CD4-positive, alpha-beta memory T cell (primary cell): ENCODE measurements at regions not wholly inside any gene's neighbourhood (a gene's known extent, or its start where the extent isn't known, plus 50 kb on each side); places are given as distances from the start of the nearest gene placed in this dataset.

Experiments
- CTCF ChIA-PET: fragments of 350-600 bp; sonication (Branson Sonifier 250); formaldehyde crosslinking; loops from one replicate; lab custom pipeline; 2021; ENCODE audit warnings: inconsistent platforms; ENCODE audit not compliant: partially characterized antibody; lab: Charles Lee
- POLR2A ChIA-PET: fragments of 350-600 bp; sonication (Branson Sonifier 250); formaldehyde crosslinking; loops from one replicate; lab custom pipeline; 2021; ENCODE audit not compliant: partially characterized antibody; lab: Charles Lee
- DNase-seq, 5 donors: peaks; one replicate each; pipeline versions ENCODE4 v3.0.0 to v3.0.0-alpha.2; 2020 to 2022; ENCODE audit warnings: mixed read lengths in 1 of 5
- H3K27ac ChIP-seq: one replicate; pipeline ENCODE4 v1.7.0; 2013; ENCODE audit warnings: low read depth, low read length
- H3K27me3 ChIP-seq: 2 replicates; pipeline ENCODE4 v1.7.0; 2013; ENCODE audit warnings: mild to moderate bottlenecking, low read length, moderate library complexity; ENCODE audit not compliant: insufficient read depth
- H3K36me3 ChIP-seq: 2 replicates; pipeline ENCODE4 v1.7.0; 2013; ENCODE audit warnings: mild to moderate bottlenecking, low read length, moderate library complexity; ENCODE audit not compliant: insufficient read depth
- H3K4me1 ChIP-seq: 2 replicates; pipeline ENCODE4 v1.7.0; 2013; ENCODE audit warnings: mild to moderate bottlenecking, low read length, moderate library complexity; ENCODE audit not compliant: insufficient read depth
- H3K4me3 ChIP-seq, 2 donors: one replicate each; pipeline ENCODE4 v1.7.0; 2013; ENCODE audit warnings: low read length in 2 of 2, mild to moderate bottlenecking in 1 of 2
- H3K9me3 ChIP-seq, 2 donors: one replicate each; pipeline ENCODE4 v1.7.0; 2013; ENCODE audit warnings: low read length in 2 of 2, control low read depth in 1 of 2; ENCODE audit not compliant: control insufficient read depth in 1 of 2
- H3K27ac Mint-ChIP-seq, 7 donors: one replicate each; pipeline ENCODE4 v1.8.0; 2020 to 2021; ENCODE audit warnings: mixed read lengths in 7 of 7, mild to moderate bottlenecking in 6 of 7, inconsistent platforms in 3 of 7, moderate library complexity in 3 of 7
- H3K27me3 Mint-ChIP-seq, 2 donors: one replicate each; pipeline ENCODE4 v1.8.0; 2020 to 2021; ENCODE audit warnings: mixed read lengths in 2 of 2
- H3K36me3 Mint-ChIP-seq, 2 donors: one replicate each; pipeline ENCODE4 v1.8.0; 2020 to 2021; ENCODE audit warnings: mixed read lengths in 2 of 2, inconsistent platforms in 1 of 2, mild to moderate bottlenecking in 1 of 2
- H3K4me1 Mint-ChIP-seq, 4 donors: one replicate each; pipeline ENCODE4 v1.8.0; 2020 to 2021; ENCODE audit warnings: mixed read lengths in 4 of 4, mild to moderate bottlenecking in 1 of 4
- H3K4me3 Mint-ChIP-seq, 8 donors: one replicate each; pipeline ENCODE4 v1.8.0; 2020 to 2021; ENCODE audit warnings: mixed read lengths in 8 of 8, mild to moderate bottlenecking in 7 of 8, moderate library complexity in 6 of 8, inconsistent platforms in 3 of 8
- H3K9me3 Mint-ChIP-seq, 8 donors: one replicate each; pipeline ENCODE4 v1.8.0; 2020 to 2021; ENCODE audit warnings: mixed read lengths in 8 of 8, mild to moderate bottlenecking in 5 of 8, inconsistent platforms in 3 of 8, moderate library complexity in 1 of 8
- intact Hi-C: fragments of 100-400 bp; cut with micrococcal nuclease; formaldehyde crosslinking; loops from one replicate; pipeline ENCODE4 v1.15.1; 2023

DNA sequence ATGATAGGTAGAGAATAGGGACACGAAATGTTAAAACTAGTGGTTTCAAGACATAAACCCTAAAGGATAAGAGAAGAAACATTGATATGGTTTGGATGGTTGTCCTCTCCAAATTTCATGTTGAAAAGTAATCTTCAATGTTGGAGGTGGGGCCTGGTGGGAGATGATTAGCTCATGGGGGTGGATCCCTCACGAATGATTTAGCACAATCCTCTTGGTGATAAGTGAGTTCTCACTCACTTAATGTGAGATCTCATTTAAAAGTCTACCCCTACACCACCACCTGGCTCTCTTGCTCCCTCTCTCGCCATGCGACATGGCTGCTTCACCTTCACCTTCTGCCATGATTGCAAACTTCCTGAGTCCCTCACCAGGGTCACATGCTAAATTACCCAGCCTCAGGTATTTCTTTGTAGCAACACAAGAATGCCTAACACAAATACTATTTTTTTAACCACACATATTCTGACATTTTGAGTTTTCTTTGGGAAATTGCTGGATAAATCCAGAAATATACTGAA lies 242.4 kb upstream of the PHF14 start:
- Mint-ChIP-seq H3K9me3 (peaks cover 0 to 3% (median 0%) of the 10 kb centered on the region in 8 donors), H3K4me1 (no peaks in the 10 kb centered on the region), H3K36me3 (no peaks in the 10 kb centered on the region), H3K4me3 (no peak overlapping the region), H3K27ac (no peak overlapping the region), H3K27me3 (peaks cover 0 to 1% of the 10 kb centered on the region in 2 donors)
- ChIA-PET POLR2A (no interaction called here), CTCF (no interaction called here)
- intact Hi-C loops = no loop called here
- Histone ChIP-seq H3K4me1 (no peaks in the 10 kb centered on the region), H3K4me3 (no peak overlapping the region), H3K9me3 (no peaks in the 10 kb centered on the region), H3K36me3 (no peaks in the 10 kb centered on the region), H3K27ac (no peak overlapping the region), H3K27me3 (no peaks in the 10 kb centered on the region)
- no peak for DNase-seq

DNA sequence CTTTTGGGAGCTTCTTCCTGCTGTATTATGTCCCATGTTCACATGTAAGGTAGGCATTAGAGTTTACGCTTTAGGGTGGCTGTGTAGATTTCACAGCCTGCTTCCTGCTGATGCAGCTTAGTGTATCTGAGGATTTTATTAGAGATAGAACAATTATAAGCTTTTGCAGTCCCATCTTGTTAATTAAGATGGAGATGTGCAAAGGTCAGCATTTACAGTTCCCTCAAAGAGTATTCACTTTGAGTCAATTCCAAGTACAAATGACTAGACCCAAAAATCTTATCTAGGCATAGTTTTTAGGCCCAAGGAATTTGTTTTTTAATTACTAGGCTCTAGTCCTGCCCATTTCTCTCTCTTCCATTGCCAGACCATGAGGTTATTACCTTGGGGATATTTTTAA lies 239.9 kb upstream of the PHF14 start:
- Mint-ChIP-seq H3K4me3 (no peak overlapping the region), H3K27me3 (peaks cover 0 to 5% of the 10 kb centered on the region in 2 donors), H3K4me1 (no peaks in the 10 kb centered on the region), H3K36me3 (no peaks in the 10 kb centered on the region), H3K9me3 (peaks cover 0 to 3% (median 0%) of the 10 kb centered on the region in 8 donors), H3K27ac (no peak overlapping the region)
- H3K27me3 ChIP-seq = no peaks in the 10 kb centered on the region
- no peaks in the 10 kb centered on the region for H3K36me3 ChIP-seq
- intact Hi-C loops = no loop called here
- DNase-seq = no peak
- H3K9me3 ChIP-seq = no peaks in the 10 kb centered on the region
- POLR2A ChIA-PET = no interaction called here
- CTCF ChIA-PET = no interaction called here
- no peak overlapping the region for H3K27ac ChIP-seq
- no peaks in the 10 kb centered on the region for H3K4me1 ChIP-seq
- H3K4me3 ChIP-seq = no peak overlapping the region

DNA sequence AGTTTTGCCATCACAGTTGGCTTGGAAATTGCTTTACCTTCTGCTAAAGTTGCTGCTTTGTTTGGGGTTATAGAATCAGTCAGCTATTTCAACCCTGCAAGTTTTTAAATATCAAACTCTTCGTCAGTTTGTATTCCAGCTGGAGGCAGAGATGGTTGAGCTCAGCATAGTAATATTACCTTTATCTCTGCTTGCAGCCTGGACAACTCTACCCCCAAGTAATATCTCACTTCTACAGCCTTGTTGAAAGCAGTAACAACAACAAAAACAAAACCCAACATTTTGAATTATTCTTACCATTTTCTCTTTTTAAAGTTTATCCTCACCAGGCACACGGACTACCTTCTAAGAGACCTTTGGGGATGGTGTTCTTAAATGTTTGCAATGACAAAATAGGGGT lies 239.1 kb upstream of the PHF14 start:
- Mint-ChIP-seq H3K4me1 (no peaks in the 10 kb centered on the region), H3K9me3 (peaks cover 0 to 3% (median 0%) of the 10 kb centered on the region in 8 donors), H3K4me3 (no peak overlapping the region), H3K27me3 (peaks cover 0 to 5% of the 10 kb centered on the region in 2 donors), H3K27ac (no peak overlapping the region), H3K36me3 (no peaks in the 10 kb centered on the region)
- no peaks in the 10 kb centered on the region for H3K36me3 ChIP-seq
- H3K27ac ChIP-seq = no peak overlapping the region
- no peaks in the 10 kb centered on the region for H3K4me1 ChIP-seq
- H3K4me3 ChIP-seq = no peak overlapping the region
- no peak for DNase-seq
- intact Hi-C loops = no loop called here
- no peaks in the 10 kb centered on the region for H3K27me3 ChIP-seq
- CTCF ChIA-PET = no interaction called here
- H3K9me3 ChIP-seq = no peaks in the 10 kb centered on the region
- POLR2A ChIA-PET = no interaction called here

DNA sequence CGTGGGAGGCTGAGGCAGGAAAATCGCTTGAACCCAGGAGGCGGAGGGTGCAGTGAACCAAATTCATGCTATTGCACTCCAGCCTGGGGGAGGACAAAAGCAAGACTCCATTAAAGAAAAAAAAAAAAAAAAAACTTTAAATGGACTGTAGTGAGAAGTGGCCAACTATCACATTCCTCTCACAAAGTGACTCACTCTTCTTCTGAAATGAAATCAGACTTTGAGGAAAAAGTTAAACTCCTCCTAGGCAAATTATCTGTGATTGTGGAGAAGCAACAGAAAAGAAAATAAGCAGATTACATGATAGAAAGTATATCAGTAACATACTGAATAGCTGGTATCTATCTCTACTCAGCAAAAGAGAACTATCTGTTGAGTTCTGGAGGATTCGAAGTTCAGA lies 234.3 kb upstream of the PHF14 start:
- Histone ChIP-seq H3K36me3 (no peaks in the 10 kb centered on the region), H3K9me3 (no peaks in the 10 kb centered on the region), H3K27ac (no peak overlapping the region), H3K4me3 (no peak overlapping the region), H3K27me3 (no peaks in the 10 kb centered on the region), H3K4me1 (no peaks in the 10 kb centered on the region)
- no peak overlapping the region for H3K4me3 Mint-ChIP-seq
- intact Hi-C loops = no loop called here
- no peak overlapping the region for H3K27ac Mint-ChIP-seq
- no peaks in the 10 kb centered on the region for H3K36me3 Mint-ChIP-seq
- peaks cover 0 to 4% of the 10 kb centered on the region in 2 donors for H3K27me3 Mint-ChIP-seq
- POLR2A ChIA-PET = no interaction called here
- H3K9me3 Mint-ChIP-seq = peaks cover 0 to 7% (median 2%) of the 10 kb centered on the region in 8 donors
- CTCF ChIA-PET = no interaction called here
- no peak for DNase-seq
- H3K4me1 Mint-ChIP-seq = no peaks in the 10 kb centered on the region

DNA sequence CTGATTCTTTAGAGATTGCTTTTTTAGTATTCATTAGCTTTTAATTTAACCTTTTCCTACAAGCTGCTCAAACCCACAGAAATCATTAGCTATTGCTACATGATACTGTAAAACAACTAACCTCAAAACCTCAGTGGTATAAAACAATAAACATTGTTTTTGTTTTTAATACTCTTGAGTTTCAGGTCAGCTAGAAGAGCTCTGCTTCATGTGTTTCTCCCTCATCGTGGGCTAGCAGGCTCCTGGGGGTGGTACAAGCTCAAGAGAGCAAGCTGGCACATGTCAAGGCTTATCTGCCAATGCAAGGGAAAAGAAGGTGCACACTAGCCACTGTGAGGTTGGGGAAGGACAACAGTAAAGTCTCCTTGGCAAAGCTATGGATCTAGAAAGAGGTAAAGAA lies 232.9 kb upstream of the PHF14 start:
- H3K4me1 ChIP-seq = no peaks in the 10 kb centered on the region
- H3K27ac ChIP-seq = no peak overlapping the region
- Mint-ChIP-seq H3K36me3 (no peaks in the 10 kb centered on the region), H3K4me3 (no peak overlapping the region), H3K27me3 (peaks cover 0 to 4% of the 10 kb centered on the region in 2 donors), H3K9me3 (peaks cover 0 to 18% (median 9%) of the 10 kb centered on the region in 8 donors), H3K27ac (no peak overlapping the region), H3K4me1 (no peaks in the 10 kb centered on the region)
- no peaks in the 10 kb centered on the region for H3K27me3 ChIP-seq
- no peak overlapping the region for H3K4me3 ChIP-seq
- ChIA-PET CTCF (no interaction called here), POLR2A (no interaction called here)
- H3K9me3 ChIP-seq = no peaks in the 10 kb centered on the region
- H3K36me3 ChIP-seq = no peaks in the 10 kb centered on the region
- DNase-seq = no peak
- intact Hi-C loops = no loop called here

DNA sequence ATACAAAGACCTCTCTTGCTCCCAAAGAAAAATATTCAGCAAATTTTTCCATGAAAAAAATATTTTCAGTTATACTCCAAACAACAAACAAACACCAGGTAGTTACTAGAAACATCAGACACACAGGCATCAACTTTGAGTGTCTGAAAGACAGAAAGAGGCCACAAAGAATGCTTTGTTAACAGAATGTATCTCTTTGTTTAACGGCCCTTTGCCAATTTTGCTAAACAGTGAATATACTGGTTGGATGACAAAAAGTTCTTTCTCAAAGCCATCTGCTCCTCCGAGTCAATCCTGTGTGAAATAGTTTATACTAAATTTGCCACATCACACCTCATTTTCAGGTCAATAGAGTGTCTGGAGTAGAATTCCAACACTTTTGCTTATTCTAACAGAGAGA lies 216.7 kb upstream of the PHF14 start:
- Histone ChIP-seq H3K9me3 (no peaks in the 10 kb centered on the region), H3K36me3 (no peaks in the 10 kb centered on the region), H3K27me3 (no peaks in the 10 kb centered on the region), H3K4me1 (no peaks in the 10 kb centered on the region), H3K4me3 (no peak overlapping the region), H3K27ac (no peak overlapping the region)
- Mint-ChIP-seq H3K36me3 (peaks cover 0 to 4% of the 10 kb centered on the region in 2 donors), H3K4me1 (no peaks in the 10 kb centered on the region), H3K27me3 (no peaks in the 10 kb centered on the region), H3K27ac (no peak overlapping the region), H3K4me3 (no peak overlapping the region), H3K9me3 (peaks cover 0 to 37% (median 27%) of the 10 kb centered on the region in 8 donors)
- intact Hi-C loops = no loop called here
- no peak for DNase-seq
- ChIA-PET POLR2A (no interaction called here), CTCF (no interaction called here)

DNA sequence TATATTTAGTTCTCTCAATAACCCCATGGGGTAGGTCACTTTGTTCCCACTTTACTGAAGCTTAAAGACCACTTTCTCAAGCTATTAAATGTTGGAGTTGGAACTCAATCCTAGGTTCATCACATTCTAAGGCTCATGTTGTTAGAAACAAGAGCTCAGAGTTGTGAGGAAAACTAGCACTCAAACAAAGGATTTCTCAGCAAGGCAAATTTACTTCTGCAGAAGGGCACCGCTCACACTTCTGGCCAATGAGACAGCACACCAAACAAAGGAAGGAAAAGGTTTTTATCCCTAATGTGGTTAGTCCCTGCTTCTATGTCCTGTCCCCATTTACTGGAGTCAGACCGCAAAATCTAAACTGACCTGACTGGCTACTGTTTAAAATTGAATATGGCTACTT lies 214.6 kb upstream of the PHF14 start:
- Histone ChIP-seq H3K4me1 (no peaks in the 10 kb centered on the region), H3K27me3 (no peaks in the 10 kb centered on the region), H3K4me3 (no peak overlapping the region), H3K36me3 (no peaks in the 10 kb centered on the region), H3K9me3 (no peaks in the 10 kb centered on the region), H3K27ac (no peak overlapping the region)
- no peak overlapping the region for H3K4me3 Mint-ChIP-seq
- H3K9me3 Mint-ChIP-seq = peaks cover 0 to 30% (median 23%) of the 10 kb centered on the region in 8 donors
- CTCF ChIA-PET = no interaction called here
- intact Hi-C loops = no loop called here
- H3K27ac Mint-ChIP-seq = no peak overlapping the region
- peaks cover 0 to 4% of the 10 kb centered on the region in 2 donors for H3K36me3 Mint-ChIP-seq
- POLR2A ChIA-PET = no interaction called here
- no peaks in the 10 kb centered on the region for H3K4me1 Mint-ChIP-seq
- no peak for DNase-seq
- no peaks in the 10 kb centered on the region for H3K27me3 Mint-ChIP-seq

DNA sequence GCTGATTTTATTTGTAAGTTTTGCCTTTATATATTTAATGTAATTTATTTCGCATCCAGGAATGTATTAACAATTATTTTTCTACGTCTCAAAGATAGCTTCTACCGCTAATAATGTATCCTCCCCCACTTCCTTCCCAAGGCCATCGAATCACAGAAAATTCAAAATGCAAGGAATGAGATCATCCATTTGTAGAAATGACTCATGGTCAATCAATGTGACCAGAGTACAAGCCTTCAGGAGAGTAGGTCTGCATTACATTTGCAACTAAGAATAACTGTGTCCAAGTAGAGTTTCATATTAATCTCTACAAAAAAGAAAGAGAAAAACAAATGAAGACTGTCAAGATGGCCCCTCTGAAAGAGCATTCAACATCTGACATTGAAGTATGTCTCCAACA lies 205.9 kb upstream of the PHF14 start:
- H3K4me1 Mint-ChIP-seq = no peaks in the 10 kb centered on the region

More for the DNA sequence above, 205.9 kb upstream of the PHF14 start:
- no peak overlapping the region for H3K4me3 Mint-ChIP-seq
- CTCF ChIA-PET = no interaction called here
- H3K36me3 Mint-ChIP-seq = no peaks in the 10 kb centered on the region
- Histone ChIP-seq H3K36me3 (no peaks in the 10 kb centered on the region), H3K9me3 (no peaks in the 10 kb centered on the region), H3K4me3 (no peak overlapping the region), H3K27me3 (no peaks in the 10 kb centered on the region), H3K27ac (no peak overlapping the region), H3K4me1 (no peaks in the 10 kb centered on the region)
- peaks cover 0 to 2% (median 0%) of the 10 kb centered on the region in 8 donors for H3K9me3 Mint-ChIP-seq
- H3K27me3 Mint-ChIP-seq = no peaks in the 10 kb centered on the region
- intact Hi-C loops = no loop called here
- POLR2A ChIA-PET = no interaction called here
- DNase-seq = no peak
- no peak overlapping the region for H3K27ac Mint-ChIP-seq
